Naive thymus-derived CD4-positive, alpha-beta T cell (primary cell): ENCODE measurements at regions not wholly inside any gene's neighbourhood (a gene's known extent, or its start where the extent isn't known, plus 50 kb on each side); places are given as distances from the start of the nearest gene placed in this dataset.
A peak's percentile ranks its signal among the peaks of the same experiment; 100 is the strongest.

ENCODE experiments used
- ATAC-seq: fragments of 150-1000 bp; cut with Tn5 transposase; 2 replicates; pipeline ENCODE4 v1.10.0; 2021; ENCODE audit warnings: mild to moderate bottlenecking, moderate library complexity
- CTCF ChIA-PET: fragments of 350-600 bp; sonication (Branson Sonifier 250); formaldehyde crosslinking; loops from one replicate; lab custom pipeline; 2021; ENCODE audit warnings: antibody characterized with exemption; lab: Charles Lee
- POLR2A ChIA-PET: fragments of 350-600 bp; sonication (Branson Sonifier 250); formaldehyde crosslinking; loops from one replicate; lab custom pipeline; 2021; ENCODE audit warnings: antibody characterized with exemption, inconsistent platforms; lab: Charles Lee
- DNase-seq, 9 donors: peaks; one replicate each; pipeline versions ENCODE4 v3.0.0 to v3.0.0-alpha.2; 2020 to 2022; ENCODE audit warnings: mixed read lengths in 1 of 9
- H3K27ac ChIP-seq: one replicate; pipeline ENCODE4 v1.7.0; 2013; ENCODE audit warnings: mild to moderate bottlenecking, low read depth, low read length, moderate library complexity
- H3K27me3 ChIP-seq, 2 donors: one replicate each; pipeline ENCODE4 v1.7.0; 2013; ENCODE audit warnings: low read length in 2 of 2, mild to moderate bottlenecking in 2 of 2, moderate library complexity in 2 of 2; ENCODE audit not compliant: control insufficient read depth in 2 of 2, insufficient read depth in 2 of 2
- H3K36me3 ChIP-seq, 3 experiments: 1 replicate in 2 of 3; 2 replicates in 1 of 3; pipeline ENCODE4 v1.7.0; 2013; ENCODE audit warnings: low read length in 3 of 3, mild to moderate bottlenecking in 3 of 3, moderate library complexity in 1 of 3; ENCODE audit not compliant: insufficient read depth in 3 of 3, control insufficient read depth in 2 of 3
- H3K4me1 ChIP-seq, 2 donors: one replicate each; pipeline ENCODE4 v1.7.0; 2013; ENCODE audit warnings: low read length in 2 of 2, mild to moderate bottlenecking in 2 of 2, moderate library complexity in 1 of 2; ENCODE audit not compliant: control insufficient read depth in 2 of 2, insufficient read depth in 2 of 2
- H3K4me3 ChIP-seq: 2 replicates; pipeline ENCODE4 v1.7.0; 2013; ENCODE audit warnings: mild to moderate bottlenecking, low read length
- H3K9me3 ChIP-seq, 3 experiments: 1 replicate in 2 of 3; 2 replicates in 1 of 3; pipeline ENCODE4 v1.7.0; 2013; ENCODE audit warnings: low read length in 3 of 3; ENCODE audit not compliant: control insufficient read depth in 2 of 3
- H3K27ac Mint-ChIP-seq, 9 donors: one replicate each; pipeline ENCODE4 v1.8.0; 2020 to 2022; ENCODE audit warnings: mixed read lengths in 9 of 9, mild to moderate bottlenecking in 8 of 9, moderate library complexity in 5 of 9, inconsistent platforms in 2 of 9
- H3K27me3 Mint-ChIP-seq, 5 donors: one replicate each; pipeline ENCODE4 v1.8.0; 2021 to 2022; ENCODE audit warnings: mixed read lengths in 5 of 5, mild to moderate bottlenecking in 1 of 5
- H3K36me3 Mint-ChIP-seq, 5 donors: one replicate each; pipeline ENCODE4 v1.8.0; 2020 to 2022; ENCODE audit warnings: mixed read lengths in 5 of 5, mild to moderate bottlenecking in 3 of 5, inconsistent platforms in 1 of 5
- H3K4me1 Mint-ChIP-seq, 7 donors: one replicate each; pipeline ENCODE4 v1.8.0; 2020 to 2022; ENCODE audit warnings: mixed read lengths in 7 of 7, mild to moderate bottlenecking in 3 of 7, inconsistent platforms in 1 of 7
- H3K4me3 Mint-ChIP-seq, 10 donors: one replicate each; pipeline ENCODE4 v1.8.0; 2020 to 2022; ENCODE audit warnings: mild to moderate bottlenecking in 10 of 10, mixed read lengths in 10 of 10, moderate library complexity in 6 of 10, inconsistent platforms in 2 of 10
- H3K9me3 Mint-ChIP-seq, 11 donors: one replicate each; pipeline ENCODE4 v1.8.0; 2020 to 2022; ENCODE audit warnings: mixed read lengths in 11 of 11, mild to moderate bottlenecking in 4 of 11, inconsistent platforms in 1 of 11, moderate library complexity in 1 of 11
- intact Hi-C, 2 donors: fragments of 100-400 bp; cut with micrococcal nuclease; formaldehyde crosslinking; loops; one replicate each; pipeline ENCODE4 v1.15.1; 2023

- DNase-seq (no peak), ATAC-seq (no peak)
- peak overlapping the region in 1 of 9 donors; percentile 18 for H3K27ac Mint-ChIP-seq
- H3K9me3 Mint-ChIP-seq: peaks cover 0 to 20% (median 5%) of the 10 kb centered on the region in 11 donors
- H3K27me3 Mint-ChIP-seq: peaks cover 4 to 22% (median 12%) of the 10 kb centered on the region in 5 donors
- H3K36me3 ChIP-seq: no peaks in the 10 kb centered on the region
- POLR2A ChIA-PET: no interaction called here
- no peak overlapping the region for H3K27ac ChIP-seq
- intact Hi-C loops: no loop called here
- no peak overlapping the region for H3K4me3 ChIP-seq
- H3K9me3 ChIP-seq: no peaks in the 10 kb centered on the region
- H3K27me3 ChIP-seq: no peaks in the 10 kb centered on the region
- H3K36me3 Mint-ChIP-seq: peaks cover 0 to 3% (median 0%) of the 10 kb centered on the region in 5 donors
- H3K4me1 ChIP-seq: peaks cover 0 to 4% of the 10 kb centered on the region in 2 donors
- peaks cover 0 to 5% (median 0%) of the 10 kb centered on the region in 7 donors for H3K4me1 Mint-ChIP-seq
- no peak overlapping the region for H3K4me3 Mint-ChIP-seq
- CTCF ChIA-PET: no interaction called here
Observed at GRCh38 chr14:62093736-62094135, 331.5 kb downstream of the SNAPC1 start.

GRCh38 chr14:62097072-62097471, 334.9 kb downstream of the SNAPC1 start:
- Histone ChIP-seq H3K9me3 (no peaks in the 10 kb centered on the region), H3K4me3 (no peak overlapping the region), H3K27ac (no peak overlapping the region), H3K36me3 (no peaks in the 10 kb centered on the region), H3K27me3 (no peaks in the 10 kb centered on the region), H3K4me1 (peaks cover 0 to 10% of the 10 kb centered on the region in 2 donors)
- POLR2A ChIA-PET: no interaction called here
- intact Hi-C loops: no loop called here
- Mint-ChIP-seq H3K27me3 (peaks cover 3 to 30% (median 6%) of the 10 kb centered on the region in 5 donors), H3K4me3 (no peak overlapping the region), H3K27ac (no peak overlapping the region), H3K36me3 (no peaks in the 10 kb centered on the region), H3K4me1 (peaks cover 0 to 11% (median 0%) of the 10 kb centered on the region in 7 donors), H3K9me3 (peaks cover 0 to 5% (median 0%) of the 10 kb centered on the region in 11 donors)
- ATAC-seq: no peak
- CTCF ChIA-PET: interaction anchor here (0.8 kb wide), 1 partner anchor 1961 kb away, joined by 3 read pairs; no protein-coding TSS in a partner anchor
- DNase-seq: no peak

GRCh38 chr14:62097824-62098223, 335.6 kb downstream of the SNAPC1 start:
- Mint-ChIP-seq H3K36me3 (no peaks in the 10 kb centered on the region), H3K9me3 (peaks cover 0 to 5% (median 0%) of the 10 kb centered on the region in 11 donors), H3K4me3 (peak overlapping the region in 1 of 10 donors; percentile 13), H3K4me1 (peaks cover 0 to 11% (median 0%) of the 10 kb centered on the region in 7 donors), H3K27me3 (peaks cover 4 to 29% (median 5%) of the 10 kb centered on the region in 5 donors), H3K27ac (no peak overlapping the region)
- DNase-seq (no peak), ATAC-seq (peak; percentile 32)
- Histone ChIP-seq H3K36me3 (no peaks in the 10 kb centered on the region), H3K4me3 (no peak overlapping the region), H3K4me1 (peaks cover 0 to 10% of the 10 kb centered on the region in 2 donors), H3K27me3 (no peaks in the 10 kb centered on the region), H3K27ac (no peak overlapping the region), H3K9me3 (no peaks in the 10 kb centered on the region)
- ChIA-PET CTCF (interaction anchor here (0.8 kb wide), 1 partner anchor 1961 kb away, joined by 3 read pairs; no protein-coding TSS in a partner anchor), POLR2A (no interaction called here)
- intact Hi-C loops: no loop called here

- no peaks in the 10 kb centered on the region for H3K9me3 ChIP-seq
- no peak overlapping the region for H3K27ac ChIP-seq
- H3K36me3 ChIP-seq: no peaks in the 10 kb centered on the region
- Mint-ChIP-seq H3K4me3 (peak overlapping the region in 1 of 10 donors; percentile 13), H3K4me1 (peaks cover 0 to 11% (median 0%) of the 10 kb centered on the region in 7 donors), H3K27me3 (peaks cover 6 to 30% (median 8%) of the 10 kb centered on the region in 5 donors), H3K36me3 (no peaks in the 10 kb centered on the region), H3K27ac (no peak overlapping the region), H3K9me3 (peaks cover 0 to 5% (median 0%) of the 10 kb centered on the region in 11 donors)
- intact Hi-C loops: no loop called here
- ChIA-PET POLR2A (no interaction called here), CTCF (no interaction called here)
- peaks cover 0 to 10% of the 10 kb centered on the region in 2 donors for H3K4me1 ChIP-seq
- DNase-seq (no peak), ATAC-seq (no peak)
- H3K4me3 ChIP-seq: no peak overlapping the region
- no peaks in the 10 kb centered on the region for H3K27me3 ChIP-seq
Observed at GRCh38 chr14:62098357-62098756, 336.1 kb downstream of the SNAPC1 start.

- no peaks in the 10 kb centered on the region for H3K9me3 ChIP-seq
- Mint-ChIP-seq H3K27me3 (peaks cover 10 to 32% (median 14%) of the 10 kb centered on the region in 5 donors), H3K27ac (no peak overlapping the region), H3K4me1 (peaks cover 0 to 11% (median 0%) of the 10 kb centered on the region in 7 donors), H3K4me3 (no peak overlapping the region), H3K36me3 (no peaks in the 10 kb centered on the region), H3K9me3 (peaks cover 0 to 5% (median 0%) of the 10 kb centered on the region in 11 donors)
- ChIA-PET POLR2A (no interaction called here), CTCF (no interaction called here)
- DNase-seq (no peak), ATAC-seq (no peak)
- no peak overlapping the region for H3K27ac ChIP-seq
- no peaks in the 10 kb centered on the region for H3K36me3 ChIP-seq
- H3K4me1 ChIP-seq: peaks cover 0 to 10% of the 10 kb centered on the region in 2 donors
- no peaks in the 10 kb centered on the region for H3K27me3 ChIP-seq
- no peak overlapping the region for H3K4me3 ChIP-seq
- intact Hi-C loops: no loop called here
Observed at GRCh38 chr14:62099091-62099490, 336.9 kb downstream of the SNAPC1 start.

- Mint-ChIP-seq H3K4me1 (peaks cover 0 to 11% (median 0%) of the 10 kb centered on the region in 7 donors), H3K27ac (no peak overlapping the region), H3K36me3 (no peaks in the 10 kb centered on the region), H3K4me3 (no peak overlapping the region), H3K9me3 (peaks cover 0 to 3% (median 0%) of the 10 kb centered on the region in 11 donors), H3K27me3 (peaks cover 5 to 39% (median 20%) of the 10 kb centered on the region in 5 donors)
- H3K4me3 ChIP-seq: no peak overlapping the region
- no peaks in the 10 kb centered on the region for H3K27me3 ChIP-seq
- no peak overlapping the region for H3K27ac ChIP-seq
- DNase-seq (no peak), ATAC-seq (no peak)
- ChIA-PET CTCF (no interaction called here), POLR2A (no interaction called here)
- H3K36me3 ChIP-seq: no peaks in the 10 kb centered on the region
- intact Hi-C loops: no loop called here
- peaks cover 0 to 10% of the 10 kb centered on the region in 2 donors for H3K4me1 ChIP-seq
- no peaks in the 10 kb centered on the region for H3K9me3 ChIP-seq
Observed at GRCh38 chr14:62101189-62101588, 339.0 kb downstream of the SNAPC1 start.
